ENCODE measurements at regions not wholly inside any gene's neighbourhood (a gene's known extent, or its start where the extent isn't known, plus 50 kb on each side); places are given as distances from the start of the nearest gene placed in this dataset.

DNA sequence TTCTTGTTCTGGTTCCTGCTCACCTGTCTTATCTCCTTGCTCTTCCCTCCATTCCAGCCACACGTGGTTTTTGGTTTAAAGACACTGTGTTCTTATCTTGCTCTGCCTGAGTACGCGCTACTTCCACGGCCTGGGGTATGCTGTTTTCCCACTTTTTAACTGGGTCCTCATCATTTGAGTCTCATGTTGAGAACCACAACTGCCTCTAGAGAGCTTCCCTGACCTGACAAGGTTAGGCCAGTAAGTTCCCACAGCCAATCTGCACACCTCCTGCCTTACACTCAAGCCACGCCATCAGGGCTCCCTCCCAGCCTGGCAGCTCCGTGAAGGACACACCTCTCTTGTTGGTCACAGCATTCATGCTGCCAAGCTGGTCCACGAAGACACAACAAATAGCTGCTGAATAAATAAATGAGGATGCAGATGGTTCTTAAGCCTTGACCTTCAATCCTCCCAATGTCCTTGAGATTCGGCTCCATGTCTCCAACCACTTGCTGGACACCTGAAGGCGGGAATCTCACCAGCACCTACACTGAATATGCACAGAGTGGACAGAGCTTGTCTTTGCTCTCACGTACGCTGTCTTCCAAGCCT is 201.7 kb upstream of the KLF14 start:
- DNase-seq (ENCODE audit: extremely low spot score): no peak
- POLR2A ChIA-PET: interaction anchor here (0.5 kb wide), 1 partner anchor 11 kb away, joined by 3 read pairs; no protein-coding TSS in a partner anchor
- TF ChIP-seq CTCF (IDR thresholded peaks at IDR 0.05; ENCODE audit: control extremely low read depth, extremely low read depth, low read depth, missing control alignments): no peak
- CTCF ChIA-PET: interaction anchor here (1.1 to 5.3 kb wide), 3 partner anchors 24 to 105 kb away, joined by 4 to 16 read pairs (median 4); no protein-coding TSS in a partner anchor

DNA sequence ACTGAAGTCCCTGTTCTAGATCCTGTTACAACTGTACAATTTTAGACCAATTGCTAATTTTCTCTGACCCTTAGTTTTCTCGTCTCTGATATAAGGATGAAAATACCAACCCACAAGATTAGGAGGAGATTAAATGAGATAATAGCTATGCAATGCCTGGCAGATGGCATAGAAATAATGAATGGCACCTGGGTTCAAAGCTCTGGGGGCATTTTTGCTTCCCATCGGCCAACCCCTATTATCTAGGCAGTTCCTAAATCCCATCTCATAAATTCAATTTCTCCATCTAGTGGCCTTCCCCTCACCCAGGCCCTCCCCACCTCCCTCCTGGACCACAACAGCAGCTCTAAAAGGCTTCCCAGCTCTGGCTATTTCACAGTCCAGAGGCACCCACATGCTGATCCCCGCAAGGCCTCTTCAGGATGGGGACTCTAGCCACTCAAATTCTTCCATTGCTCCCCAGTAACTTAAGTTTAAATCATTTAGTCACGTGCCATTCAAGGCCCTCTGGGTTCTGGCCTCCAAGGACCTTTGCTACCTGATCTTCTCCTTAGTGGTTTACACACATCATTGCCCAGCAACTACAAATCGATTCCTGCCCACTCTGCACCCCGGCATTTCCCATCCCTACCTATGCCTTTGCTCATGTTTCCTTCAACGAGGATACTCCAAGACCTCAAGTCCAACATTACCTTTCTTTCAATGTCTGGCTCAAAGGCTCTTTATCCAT is 202.4 kb upstream of the KLF14 start:
- ChIA-PET CTCF (interaction anchor here (1.4 to 5.3 kb wide), 5 partner anchors 7 to 104 kb away, joined by 3 to 16 read pairs (median 6); no protein-coding TSS in a partner anchor), POLR2A (interaction anchor here (0.6 kb wide), 1 partner anchor 163 kb away, joined by 3 read pairs; no protein-coding TSS in a partner anchor)

GRCh38 chr7:130937016-130937415 is 203.0 kb upstream of the KLF14 start:
- CTCF ChIA-PET: interaction anchor here (1.4 to 5.3 kb wide), 5 partner anchors 8 to 103 kb away, joined by 3 to 16 read pairs (median 6); no protein-coding TSS in a partner anchor
- DNase-seq (ENCODE audit: extremely low spot score): no peak
- no peak for TF ChIP-seq CTCF (IDR thresholded peaks at IDR 0.05; ENCODE audit: control extremely low read depth, extremely low read depth, low read depth, missing control alignments)
- POLR2A ChIA-PET: interaction anchor here (0.6 kb wide), 1 partner anchor 162 kb away, joined by 3 read pairs; no protein-coding TSS in a partner anchor

More for the DNA sequence above, 202.4 kb upstream of the KLF14 start:
- TF ChIP-seq CTCF (IDR thresholded peaks at IDR 0.05; ENCODE audit: control extremely low read depth, extremely low read depth, low read depth, missing control alignments): no peak
- no peak for DNase-seq (ENCODE audit: extremely low spot score)

- DNase-seq (ENCODE audit: extremely low spot score): no peak
- ChIA-PET CTCF (interaction anchor here (1.4 to 5.3 kb wide), 5 partner anchors 9 to 41 kb away, joined by 3 to 16 read pairs (median 6); no protein-coding TSS in a partner anchor), POLR2A (interaction anchor here (0.7 kb wide), 1 partner anchor 24 kb away, joined by 3 read pairs; no protein-coding TSS in a partner anchor)
- no peak for TF ChIP-seq CTCF (IDR thresholded peaks at IDR 0.05; ENCODE audit: control extremely low read depth, extremely low read depth, low read depth, missing control alignments)
Measured at GRCh38 chr7:130937830-130938229, 203.8 kb upstream of the KLF14 start.

DNA sequence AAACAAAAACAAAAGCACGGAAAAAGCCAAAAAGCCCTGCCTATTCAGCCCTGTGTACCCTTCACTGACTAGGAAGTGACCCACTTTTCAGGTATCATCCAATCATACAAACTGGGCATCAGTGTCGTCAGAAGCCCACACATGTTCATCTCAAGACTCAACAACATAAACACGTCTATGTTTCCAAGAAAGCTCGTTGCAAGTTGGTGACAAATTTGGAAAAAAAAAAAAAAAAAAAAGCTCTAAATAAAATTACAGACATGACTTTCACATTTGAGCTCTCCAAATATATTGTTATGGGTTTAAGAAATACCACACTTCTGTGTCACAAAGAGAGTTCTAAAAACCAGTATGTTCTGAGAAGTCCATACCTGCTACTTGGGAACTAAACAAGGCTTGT is 204.7 kb upstream of the KLF14 start:
- CTCF ChIA-PET: interaction anchor here (1.5 to 5.3 kb wide), 3 partner anchors 10 to 21 kb away, joined by 4 to 26 read pairs (median 16); no protein-coding TSS in a partner anchor
- no peak for DNase-seq (ENCODE audit: extremely low spot score)
- POLR2A ChIA-PET: interaction anchor here (0.7 kb wide), 2 partner anchors 25 to 53 kb away, joined by 3 to 9 read pairs; no protein-coding TSS in a partner anchor
- TF ChIP-seq CTCF (IDR thresholded peaks at IDR 0.05; ENCODE audit: control extremely low read depth, extremely low read depth, low read depth, missing control alignments): no peak
